Smooth muscle cell (in vitro differentiated cells): ENCODE measurements at regions not wholly inside any gene's neighbourhood (a gene's known extent, or its start where the extent isn't known, plus 50 kb on each side); places are given as distances from the start of the nearest gene placed in this dataset.
A peak's percentile ranks its signal among the peaks of the same experiment; 100 is the strongest.

Source experiments
- DNase-seq: peaks from one replicate; lab custom pipeline; 2025; ENCODE audit not compliant: unreplicated experiment; lab: John Stamatoyannopoulos, UW
- H2AFZ ChIP-seq: fragments of 200-600 bp; sonication (generic); 2 replicates; pipeline ENCODE4 v1.6.0; 2016; ENCODE audit warnings: antibody characterized with exemption, low read depth, mild to moderate bottlenecking
- H3F3A ChIP-seq: fragments of 200-600 bp; sonication (generic); 2 replicates; pipeline ENCODE4 v1.6.0; 2017; ENCODE audit warnings: antibody characterized with exemption, low read depth
- H3K27ac ChIP-seq: fragments of 200-600 bp; sonication (generic); 2 replicates; pipeline ENCODE4 v1.5.1; 2016; ENCODE audit warnings: low read depth, mild to moderate bottlenecking
- H3K27me3 ChIP-seq: fragments of 200-600 bp; sonication (generic); 2 replicates; pipeline ENCODE4 v1.6.1; 2016; ENCODE audit warnings: low read depth, mild to moderate bottlenecking
- H3K36me3 ChIP-seq: fragments of 200-600 bp; sonication (generic); 2 replicates; pipeline ENCODE4 v1.5.1; 2016; ENCODE audit warnings: low read depth
- H3K4me1 ChIP-seq: fragments of 200-600 bp; sonication (generic); 2 replicates; pipeline ENCODE4 v1.5.1; 2016; ENCODE audit warnings: low read depth
- H3K4me2 ChIP-seq: fragments of 200-600 bp; sonication (generic); 2 replicates; pipeline ENCODE4 v1.6.0; 2016; ENCODE audit warnings: mild to moderate bottlenecking
- H3K4me3 ChIP-seq: fragments of 200-600 bp; sonication (generic); 2 replicates; pipeline ENCODE4 v1.5.1; 2016; ENCODE audit warnings: mild to moderate bottlenecking
- H3K79me2 ChIP-seq: fragments of 200-600 bp; sonication (generic); 2 replicates; pipeline ENCODE4 v1.6.0; 2016; ENCODE audit warnings: low read depth, mild to moderate bottlenecking
- H3K9ac ChIP-seq: fragments of 200-600 bp; sonication (generic); 2 replicates; pipeline ENCODE4 v1.6.0; 2016; ENCODE audit warnings: low read depth
- H3K9me3 ChIP-seq: fragments of 200-600 bp; sonication (generic); replicated peaks from 2 replicates; pipeline ENCODE4 v1.5.1; 2016; ENCODE audit warnings: low read depth
- H4K20me1 ChIP-seq: fragments of 200-600 bp; sonication (generic); 2 replicates; pipeline ENCODE4 v1.6.0; 2016; ENCODE audit warnings: low read depth
- WGBS: methylation state at CpG from one replicate; pipeline ENCODE4 v1.1.7; 2016; ENCODE audit warnings: low lambda C conversion rate; 5-methylcytosine and 5-hydroxymethylcytosine counted together
- TF ChIP-seq, protein P1 (sequence below): fragments of 200-600 bp; sonication (generic); IDR thresholded peaks from 2 replicates; pipeline ENCODE4 v1.5.1; 2017; ENCODE audit warnings: borderline replicate concordance, mild to moderate bottlenecking, antibody characterized with exemption; ENCODE audit not compliant: insufficient read depth, poor library complexity, severe bottlenecking

DNA sequence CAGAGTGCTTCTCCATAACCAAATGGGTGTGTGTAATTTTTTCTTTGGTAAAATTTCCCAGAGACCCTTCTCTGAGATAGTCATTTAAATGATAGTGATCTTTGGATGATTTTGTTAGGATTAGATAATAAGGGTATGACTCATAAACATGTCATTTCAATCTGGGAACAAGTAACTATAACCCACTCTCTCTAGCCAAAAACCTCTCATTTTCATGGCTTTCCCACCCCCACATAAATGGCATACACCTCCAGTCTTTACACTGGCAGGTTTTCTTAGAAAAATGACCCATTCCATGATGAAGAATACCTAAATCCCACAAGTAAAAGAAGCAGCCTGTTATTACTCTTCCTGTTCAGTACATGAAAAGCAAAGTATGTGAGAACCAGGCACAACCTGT lies 572.0 kb upstream of the ZEB2 start:
- no peaks in the 10 kb centered on the region for H3K36me3 ChIP-seq
- H3K4me3 ChIP-seq: no peak overlapping the region
- H3F3A ChIP-seq: peaks cover 5% of the 10 kb centered on the region
- no peaks in the 10 kb centered on the region for H3K27me3 ChIP-seq
- no peak overlapping the region for H3K9ac ChIP-seq
- no peaks in the 10 kb centered on the region for H3K9me3 ChIP-seq
- H4K20me1 ChIP-seq: no peaks in the 10 kb centered on the region
- TF ChIP-seq, protein P1, sequence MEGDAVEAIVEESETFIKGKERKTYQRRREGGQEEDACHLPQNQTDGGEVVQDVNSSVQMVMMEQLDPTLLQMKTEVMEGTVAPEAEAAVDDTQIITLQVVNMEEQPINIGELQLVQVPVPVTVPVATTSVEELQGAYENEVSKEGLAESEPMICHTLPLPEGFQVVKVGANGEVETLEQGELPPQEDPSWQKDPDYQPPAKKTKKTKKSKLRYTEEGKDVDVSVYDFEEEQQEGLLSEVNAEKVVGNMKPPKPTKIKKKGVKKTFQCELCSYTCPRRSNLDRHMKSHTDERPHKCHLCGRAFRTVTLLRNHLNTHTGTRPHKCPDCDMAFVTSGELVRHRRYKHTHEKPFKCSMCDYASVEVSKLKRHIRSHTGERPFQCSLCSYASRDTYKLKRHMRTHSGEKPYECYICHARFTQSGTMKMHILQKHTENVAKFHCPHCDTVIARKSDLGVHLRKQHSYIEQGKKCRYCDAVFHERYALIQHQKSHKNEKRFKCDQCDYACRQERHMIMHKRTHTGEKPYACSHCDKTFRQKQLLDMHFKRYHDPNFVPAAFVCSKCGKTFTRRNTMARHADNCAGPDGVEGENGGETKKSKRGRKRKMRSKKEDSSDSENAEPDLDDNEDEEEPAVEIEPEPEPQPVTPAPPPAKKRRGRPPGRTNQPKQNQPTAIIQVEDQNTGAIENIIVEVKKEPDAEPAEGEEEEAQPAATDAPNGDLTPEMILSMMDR: no peak
- H2AFZ ChIP-seq: no peak overlapping the region
- no peak for DNase-seq
- no peaks in the 10 kb centered on the region for H3K4me1 ChIP-seq
- H3K79me2 ChIP-seq: no peaks in the 10 kb centered on the region
- peak overlapping the region; percentile 18 for H3K4me2 ChIP-seq
- peak overlapping the region; percentile 48 for H3K27ac ChIP-seq

DNA sequence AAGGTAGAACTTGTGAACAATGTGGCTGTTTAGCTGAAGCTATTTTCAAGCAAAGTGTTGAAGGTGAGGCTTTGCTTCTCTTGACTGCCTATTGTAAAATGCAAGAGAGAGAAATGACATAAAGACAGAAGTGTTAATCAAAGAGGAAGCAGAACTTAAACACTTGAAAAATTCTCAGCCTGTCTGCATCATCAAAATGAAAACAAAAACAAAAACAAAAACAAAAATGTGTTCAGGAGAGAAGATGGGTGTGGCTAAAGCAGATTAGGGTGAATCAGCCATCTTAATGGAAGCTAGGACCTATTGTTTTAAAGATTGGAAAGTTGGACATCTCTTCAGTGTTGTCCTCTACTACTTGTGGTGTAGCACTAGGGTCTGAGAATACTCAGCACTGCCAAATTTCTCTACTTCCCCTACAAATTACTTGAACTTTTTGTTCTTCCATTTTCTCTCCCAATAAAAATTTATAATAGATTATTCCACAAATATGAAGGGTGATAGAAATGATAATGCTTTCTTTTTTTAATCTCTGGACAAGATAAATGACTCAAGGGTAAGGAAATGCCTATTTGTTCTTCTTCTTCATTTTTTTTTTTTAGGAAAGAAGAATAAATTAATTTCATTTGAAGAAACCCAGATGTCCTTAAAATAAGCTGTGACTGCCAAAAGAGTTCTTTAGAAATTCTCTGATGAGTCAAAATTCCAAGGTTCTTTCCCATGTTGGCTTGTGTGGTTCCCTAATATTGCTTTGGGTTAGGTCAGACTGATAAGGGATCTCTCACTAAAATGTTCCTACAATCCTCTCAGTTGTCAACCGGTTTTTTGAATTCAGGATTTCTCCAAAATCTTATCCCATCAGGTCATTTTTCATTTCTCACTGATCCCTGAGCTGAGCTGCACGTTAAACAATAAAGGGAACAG lies 571.2 kb upstream of the ZEB2 start:
- no peaks in the 10 kb centered on the region for H3K79me2 ChIP-seq
- H3K9ac ChIP-seq: no peak overlapping the region
- no peak for DNase-seq
- H3K27ac ChIP-seq: peak overlapping the region; percentile 37
- H2AFZ ChIP-seq: no peak overlapping the region
- H3K4me1 ChIP-seq: no peaks in the 10 kb centered on the region
- 23% methylated on average over 2 of the region's 2 CpGs for WGBS
- no peak overlapping the region for H3K4me3 ChIP-seq
- TF ChIP-seq, protein P1: no peak
- peak overlapping the region; percentile 18 for H3K4me2 ChIP-seq
- no peaks in the 10 kb centered on the region for H4K20me1 ChIP-seq
- H3K27me3 ChIP-seq: no peaks in the 10 kb centered on the region
- no peaks in the 10 kb centered on the region for H3K36me3 ChIP-seq
- no peaks in the 10 kb centered on the region for H3F3A ChIP-seq
- no peaks in the 10 kb centered on the region for H3K9me3 ChIP-seq

DNA sequence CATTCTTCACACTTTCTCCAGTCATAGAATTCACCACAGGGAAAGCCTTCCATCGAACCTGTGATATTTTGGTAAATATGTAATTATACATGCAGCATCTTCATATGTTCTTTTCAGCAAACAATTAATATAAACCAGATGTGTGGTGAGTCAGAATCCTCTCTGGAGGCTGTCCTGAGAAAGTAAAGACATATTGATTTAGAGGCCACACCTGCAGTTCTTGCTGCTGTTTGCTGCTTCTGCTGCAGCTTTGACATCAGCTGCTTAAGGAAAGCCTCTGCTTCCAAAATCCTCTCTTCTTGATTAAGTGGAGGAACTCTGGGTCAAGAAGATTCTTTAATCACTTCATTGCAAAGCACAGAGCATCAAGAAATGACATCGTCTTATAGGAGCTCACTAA lies 568.8 kb upstream of the ZEB2 start:
- no peaks in the 10 kb centered on the region for H4K20me1 ChIP-seq
- H3K9me3 ChIP-seq: no peaks in the 10 kb centered on the region
- H2AFZ ChIP-seq: no peak overlapping the region
- H3K36me3 ChIP-seq: no peaks in the 10 kb centered on the region
- TF ChIP-seq, protein P1: no peak
- no peak for DNase-seq
- H3F3A ChIP-seq: no peaks in the 10 kb centered on the region
- H3K27me3 ChIP-seq: no peaks in the 10 kb centered on the region
- no peaks in the 10 kb centered on the region for H3K79me2 ChIP-seq
- H3K4me1 ChIP-seq: no peaks in the 10 kb centered on the region
- 84% methylated on average over 2 of the region's 2 CpGs for WGBS
- H3K4me3 ChIP-seq: no peak overlapping the region
- no peak overlapping the region for H3K9ac ChIP-seq
- H3K4me2 ChIP-seq: no peak overlapping the region
- H3K27ac ChIP-seq: no peak overlapping the region

DNA sequence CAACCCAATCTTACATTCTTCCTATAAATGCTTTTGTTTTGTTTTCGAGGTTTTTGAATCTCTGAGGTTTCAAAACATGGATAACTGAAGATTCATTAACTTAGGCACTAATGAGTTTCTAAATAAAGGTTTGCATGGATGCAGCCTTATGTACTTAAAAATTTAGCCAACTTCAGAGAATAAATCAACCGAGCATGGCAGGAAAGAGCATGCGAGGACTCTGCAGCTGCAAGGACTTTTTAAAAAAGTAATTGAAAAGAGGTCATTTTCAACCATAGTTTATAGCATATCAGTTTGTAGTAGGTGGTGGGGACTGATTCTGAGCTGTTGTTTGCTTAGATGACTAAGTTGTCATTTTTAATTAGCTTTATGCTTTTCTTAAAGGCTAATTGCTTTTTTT lies 567.0 kb upstream of the ZEB2 start:
- no peak overlapping the region for H3K27ac ChIP-seq
- no peak overlapping the region for H3K4me2 ChIP-seq
- TF ChIP-seq, protein P1: no peak
- H3K4me1 ChIP-seq: no peaks in the 10 kb centered on the region
- H2AFZ ChIP-seq: peak overlapping the region; percentile 62
- whole genome bisulfite sequencing: 83% methylated on average over 3 of the region's 3 CpGs
- no peaks in the 10 kb centered on the region for H4K20me1 ChIP-seq
- no peaks in the 10 kb centered on the region for H3K79me2 ChIP-seq
- no peak for DNase-seq
- H3F3A ChIP-seq: no peaks in the 10 kb centered on the region
- H3K36me3 ChIP-seq: no peaks in the 10 kb centered on the region
- no peak overlapping the region for H3K9ac ChIP-seq
- no peaks in the 10 kb centered on the region for H3K9me3 ChIP-seq
- no peak overlapping the region for H3K4me3 ChIP-seq
- no peaks in the 10 kb centered on the region for H3K27me3 ChIP-seq
